ENCODE measurements at regions not wholly inside any gene's neighbourhood (a gene's known extent, or its start where the extent isn't known, plus 50 kb on each side); places are given as distances from the start of the nearest gene placed in this dataset.

- no peak for DNase-seq
These were observed 389.9 kb upstream of the PTPRD start for GRCh38 chr9:11002705-11003104.

DNA sequence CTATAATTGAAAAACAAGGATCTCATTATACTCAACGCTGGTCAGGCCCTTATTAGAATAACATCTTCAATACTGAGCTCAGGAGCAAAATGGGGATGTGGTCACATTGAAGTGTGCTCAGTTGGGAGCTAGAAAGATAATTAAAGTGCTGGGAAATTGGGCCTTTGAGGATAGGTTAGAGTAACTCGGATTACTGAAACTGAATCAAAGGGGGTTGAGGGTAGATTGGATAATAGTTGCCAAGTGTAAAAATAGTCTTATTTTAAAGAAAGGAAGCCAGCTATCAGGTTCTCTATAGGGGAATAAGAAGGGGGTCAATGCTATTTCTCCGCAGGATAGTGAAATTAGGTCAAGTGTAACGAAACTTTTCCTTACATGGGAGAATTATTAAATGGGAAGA, 391.0 kb upstream of the PTPRD start:
- DNase-seq, result no peak

DNA sequence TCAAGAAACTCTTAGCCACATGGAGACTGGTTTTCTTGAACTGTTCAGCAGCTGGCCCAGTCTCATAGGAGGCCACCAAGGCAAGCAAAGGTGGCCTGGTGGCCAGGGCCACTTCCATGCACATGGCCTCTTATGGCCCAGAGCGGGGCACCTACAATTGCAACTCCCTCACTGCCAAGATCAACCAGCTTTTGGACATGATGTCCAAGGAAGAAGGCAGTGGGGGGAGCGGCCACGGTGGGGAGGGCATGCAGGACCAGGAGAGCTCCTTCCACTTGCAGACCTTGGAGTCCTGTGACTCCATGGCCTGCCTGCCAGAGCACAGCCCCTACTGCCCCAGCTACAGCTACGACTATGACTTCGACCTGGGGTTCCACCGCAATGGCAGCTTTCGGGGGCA, 398.9 kb upstream of the PTPRD start:
- no peak for DNase-seq

DNA sequence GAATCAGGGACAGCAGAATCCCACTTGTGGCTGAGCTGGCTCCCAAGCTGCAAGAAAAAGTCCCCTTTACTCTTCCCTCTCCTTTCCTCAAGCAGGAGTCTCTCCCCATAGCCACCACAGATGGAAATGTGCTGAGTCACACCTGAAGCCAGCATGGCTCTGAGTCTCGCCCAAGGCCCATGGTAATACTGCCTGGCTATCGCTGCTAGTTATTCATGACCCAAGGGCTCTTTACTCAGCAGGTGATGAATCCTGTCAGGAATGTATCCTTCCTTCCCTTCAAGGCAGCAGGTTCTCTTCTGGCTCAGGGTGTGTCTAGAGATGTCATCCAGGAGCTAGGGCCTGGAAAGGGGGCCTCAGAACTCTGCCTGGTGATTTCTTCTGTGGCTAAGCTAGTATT, 403.3 kb upstream of the PTPRD start:
- DNase-seq, result no peak

- no peak for DNase-seq
These were observed 410.4 kb upstream of the PTPRD start for GRCh38 chr9:11023201-11023600.

GRCh38 chr9:11025775-11026174, 413.0 kb upstream of the PTPRD start:
- no peak for DNase-seq

DNA sequence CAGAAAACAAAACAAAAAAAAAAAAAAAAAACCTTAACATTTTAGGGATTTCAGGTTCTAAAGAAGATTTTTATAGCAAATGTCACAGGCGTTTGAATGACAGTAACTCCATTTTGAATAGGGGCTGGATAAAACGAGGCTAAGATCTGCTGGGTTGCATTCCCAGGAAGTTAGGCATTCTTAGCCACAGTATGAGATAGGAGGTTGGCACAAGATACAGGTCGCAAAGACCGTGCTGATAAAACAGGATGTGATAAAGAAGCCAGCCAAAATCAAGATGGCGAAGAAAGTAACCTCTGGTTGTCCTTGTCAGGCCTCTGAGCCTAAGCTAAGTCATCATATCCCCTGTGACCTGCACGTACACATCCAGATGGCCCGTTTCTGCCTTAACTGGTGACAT, 425.6 kb upstream of the PTPRD start:
- DNase-seq, result no peak

DNA sequence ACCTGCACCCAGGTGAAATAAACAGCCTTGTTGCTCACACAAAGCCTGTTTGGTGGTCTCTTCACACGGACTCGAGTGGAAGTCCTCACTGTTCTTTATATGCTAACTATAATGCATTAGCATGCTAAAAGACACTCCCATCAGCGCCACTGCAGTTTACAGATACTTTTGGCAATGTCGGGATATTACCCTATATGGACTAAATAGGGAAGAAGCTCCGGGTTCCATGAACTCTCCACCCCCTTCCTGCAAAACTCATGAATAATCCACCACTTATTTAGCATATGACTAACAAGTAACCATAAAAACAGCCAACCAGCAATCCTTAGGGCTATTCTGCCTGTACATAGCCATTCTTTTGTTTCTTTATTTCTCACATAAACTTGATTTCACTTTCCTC, 426.2 kb upstream of the PTPRD start:
- no peak for DNase-seq

GRCh38 chr9:11045589-11045988, 432.8 kb upstream of the PTPRD start:
- DNase-seq, result no peak

GRCh38 chr9:11063263-11063662, 450.5 kb upstream of the PTPRD start:
- DNase-seq, result no peak

DNA sequence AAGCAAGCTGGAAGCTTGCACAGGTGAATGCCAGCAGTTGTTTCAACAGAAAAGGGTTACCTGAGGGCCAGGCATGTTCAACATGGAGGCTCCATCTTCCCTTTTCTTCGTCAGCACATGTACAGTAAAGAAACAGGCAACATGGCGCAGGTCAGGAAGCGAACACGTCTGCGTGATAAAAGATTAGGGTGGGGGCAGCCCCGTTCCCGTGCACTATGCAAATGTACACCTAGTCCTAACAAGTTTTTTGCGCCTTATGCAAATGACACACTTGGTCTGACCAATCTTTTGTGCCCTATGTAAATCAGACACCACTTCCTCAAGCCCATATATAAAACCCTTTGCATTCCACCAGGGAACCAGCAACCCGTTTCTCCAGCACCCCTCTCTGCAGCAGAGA, 452.1 kb upstream of the PTPRD start:
- DNase-seq, result peak; percentile 34

GRCh38 chr9:11072176-11072575, 459.4 kb upstream of the PTPRD start:
- no peak for DNase-seq

DNA sequence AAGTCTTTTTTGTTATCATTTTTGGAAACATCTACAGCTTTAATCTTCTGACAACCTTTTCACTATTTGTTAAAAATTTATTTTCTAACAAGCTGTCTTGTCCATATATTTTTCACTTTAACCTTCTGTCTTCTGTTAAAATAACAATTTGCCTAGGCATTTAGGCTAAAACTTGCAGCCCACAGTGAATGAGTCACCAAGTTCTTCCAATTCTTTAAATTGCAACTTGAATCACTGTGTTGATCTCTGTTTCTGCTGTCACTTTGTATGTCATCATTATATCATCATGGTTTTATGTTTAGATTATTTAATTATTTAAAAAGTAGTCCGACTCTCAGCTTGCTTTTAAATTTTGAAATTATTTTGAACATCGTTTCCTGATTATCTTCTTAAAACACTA, 473.8 kb upstream of the PTPRD start:
- DNase-seq, result no peak

DNA sequence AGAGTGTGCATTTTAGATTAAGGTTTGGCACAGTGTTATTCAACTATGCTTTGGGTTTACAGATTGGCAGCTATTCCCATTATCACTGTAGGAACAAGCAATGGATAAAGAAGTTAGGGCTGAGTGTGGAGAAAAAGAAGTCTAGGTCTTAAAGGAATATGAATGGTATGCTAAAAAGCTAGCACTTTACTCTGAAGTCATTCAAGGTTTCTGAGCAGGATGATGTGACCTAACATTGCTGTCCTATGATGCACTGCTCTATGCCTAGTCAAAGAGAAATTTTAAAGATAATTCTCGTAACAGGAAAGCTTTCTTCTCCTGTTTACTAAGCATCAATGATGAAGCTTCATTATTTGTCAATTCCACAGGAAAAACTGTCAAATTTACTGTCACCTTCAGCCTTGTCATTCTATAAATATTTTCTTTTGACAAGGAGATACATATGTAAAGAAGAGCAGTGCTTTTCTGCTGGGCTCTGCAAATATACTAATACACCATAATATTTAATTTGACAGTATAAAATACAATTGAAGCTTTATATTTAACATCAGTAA, 476.1 kb upstream of the PTPRD start:
- DNase-seq, result no peak

- no peak for DNase-seq
These were observed 480.2 kb upstream of the PTPRD start for GRCh38 chr9:11092974-11093373.

DNA sequence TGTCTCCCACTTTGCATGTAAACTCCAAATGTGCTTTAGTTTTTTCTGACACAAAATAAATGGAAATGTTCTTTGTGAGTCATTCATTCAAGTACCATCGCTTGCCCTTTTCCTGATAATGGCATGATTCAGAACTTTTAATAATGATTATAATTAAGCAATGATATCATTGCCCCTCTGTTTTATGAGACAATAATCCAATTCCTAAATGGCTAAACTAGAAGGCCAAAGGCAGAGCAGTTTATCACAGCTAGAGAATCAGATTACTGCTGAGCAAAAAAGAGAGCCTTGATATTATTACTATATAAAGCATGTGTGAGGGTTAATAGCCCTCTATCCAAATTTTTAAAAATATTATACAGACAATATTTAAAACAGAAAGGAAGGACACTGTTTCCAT, 484.2 kb upstream of the PTPRD start:
- no peak for DNase-seq

- DNase-seq, result no peak
These were observed 490.7 kb upstream of the PTPRD start for GRCh38 chr9:11103525-11103924.

DNA sequence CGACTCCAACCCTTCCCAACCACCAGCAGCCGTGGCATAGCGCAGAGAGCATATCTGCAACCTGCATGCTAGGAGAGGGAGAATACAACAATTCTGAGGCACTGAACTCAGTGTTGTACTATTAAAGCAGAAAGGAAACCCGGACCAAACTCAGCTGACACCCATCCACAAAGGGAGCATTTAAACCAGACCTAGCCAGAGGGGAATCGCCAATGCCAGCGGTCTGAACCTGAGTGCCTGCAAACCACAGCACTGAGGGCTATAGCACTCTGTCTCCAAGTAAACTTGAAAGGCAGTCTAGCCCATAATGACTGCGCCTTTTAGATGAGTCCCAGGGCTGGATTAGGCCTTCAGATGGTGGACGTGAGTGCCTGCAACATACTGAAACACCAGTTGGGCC, 494.4 kb upstream of the PTPRD start:
- DNase-seq, result no peak

- no peak for DNase-seq
These were observed 515.4 kb upstream of the PTPRD start for GRCh38 chr9:11128156-11128555.

GRCh38 chr9:11135851-11136250, 523.0 kb upstream of the PTPRD start:
- DNase-seq, result no peak

DNA sequence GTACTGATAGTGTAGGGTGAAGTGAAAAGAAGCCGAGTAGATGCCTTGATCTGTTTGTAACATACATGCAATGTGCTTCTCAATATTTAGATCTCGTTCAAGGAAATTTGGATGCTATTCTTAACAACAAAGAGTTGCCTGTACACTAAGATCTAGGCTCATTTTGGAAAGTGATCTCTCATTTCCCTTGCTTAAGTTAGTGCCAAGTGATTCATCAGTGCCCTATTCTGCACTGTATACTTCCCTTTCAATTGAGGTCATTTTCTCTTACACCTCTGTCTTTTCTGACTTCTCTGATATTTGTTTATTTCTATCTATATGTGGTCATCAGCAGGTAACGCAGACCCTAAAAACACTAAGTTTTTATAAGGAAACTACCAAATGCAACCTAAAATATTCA, 528.6 kb upstream of the PTPRD start:
- no peak for DNase-seq

GRCh38 chr9:11142965-11143738, 530.4 kb upstream of the PTPRD start:
- DNase-seq, result no peak

- DNase-seq, result no peak
These were observed 531.9 kb upstream of the PTPRD start for GRCh38 chr9:11144746-11145145.

- DNase-seq, result no peak
These were observed 535.4 kb upstream of the PTPRD start for GRCh38 chr9:11148189-11148588.

DNA sequence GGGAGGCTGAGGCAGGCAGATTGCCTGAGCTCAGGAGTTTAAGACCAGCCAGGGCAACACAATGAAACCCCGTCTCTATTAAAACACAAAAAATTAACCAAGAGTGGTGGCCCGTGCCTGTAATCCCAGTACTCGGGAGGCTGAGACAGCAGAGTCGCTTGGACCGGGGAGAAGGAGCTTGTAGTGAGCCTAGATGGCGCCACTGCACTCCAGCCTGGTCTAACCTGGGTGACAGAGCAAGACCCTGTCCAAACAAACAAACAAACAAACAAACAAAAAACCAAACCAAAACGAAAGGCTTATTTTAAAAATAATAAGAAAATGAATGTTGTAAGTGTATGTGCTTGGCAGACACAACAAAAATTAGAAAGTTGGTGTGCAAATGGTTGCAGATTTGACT, 536.3 kb upstream of the PTPRD start:
- DNase-seq, result no peak
